ENCODE measurements at regions not wholly inside any gene's neighbourhood (a gene's known extent, or its start where the extent isn't known, plus 50 kb on each side); places are given as distances from the start of the nearest gene placed in this dataset.

DNA sequence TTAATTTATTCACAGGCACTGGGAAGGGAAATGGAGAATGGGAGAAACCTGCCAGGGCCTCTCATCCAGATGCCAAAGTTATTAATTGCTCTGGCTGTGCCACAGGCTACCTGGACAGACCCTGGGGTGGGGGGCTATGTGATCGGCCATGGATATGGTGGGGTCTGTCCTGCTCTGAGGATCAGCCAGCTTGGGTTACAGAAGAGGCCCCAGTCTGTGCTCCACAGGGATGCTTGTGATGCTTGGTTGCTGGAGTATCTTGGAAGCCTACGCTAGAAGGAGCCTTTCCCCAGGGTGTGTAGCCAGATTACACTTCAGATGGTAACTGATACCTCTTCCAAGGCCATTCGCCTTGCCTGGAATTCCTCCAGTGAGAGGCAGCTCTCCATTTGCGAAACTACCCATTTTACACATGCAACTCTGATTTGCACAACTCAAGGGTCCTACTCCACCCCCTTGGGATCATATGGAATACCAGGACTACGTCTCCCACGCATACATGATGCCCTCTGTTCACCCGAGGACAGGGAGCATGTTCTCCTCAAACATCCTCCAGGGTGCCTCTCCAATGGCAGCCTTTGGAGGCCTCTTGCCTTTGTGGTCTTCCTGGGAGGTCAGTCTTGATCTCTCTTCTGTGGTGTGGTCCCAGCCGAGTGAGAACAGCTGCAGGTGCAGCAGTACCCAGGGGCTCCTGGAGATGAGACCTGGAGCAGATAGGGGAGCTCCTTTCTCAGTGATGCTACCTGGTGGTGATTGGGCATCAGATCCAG is 186.6 kb upstream of the TSHZ3 start:
- TF ChIP-seq, protein P1, sequence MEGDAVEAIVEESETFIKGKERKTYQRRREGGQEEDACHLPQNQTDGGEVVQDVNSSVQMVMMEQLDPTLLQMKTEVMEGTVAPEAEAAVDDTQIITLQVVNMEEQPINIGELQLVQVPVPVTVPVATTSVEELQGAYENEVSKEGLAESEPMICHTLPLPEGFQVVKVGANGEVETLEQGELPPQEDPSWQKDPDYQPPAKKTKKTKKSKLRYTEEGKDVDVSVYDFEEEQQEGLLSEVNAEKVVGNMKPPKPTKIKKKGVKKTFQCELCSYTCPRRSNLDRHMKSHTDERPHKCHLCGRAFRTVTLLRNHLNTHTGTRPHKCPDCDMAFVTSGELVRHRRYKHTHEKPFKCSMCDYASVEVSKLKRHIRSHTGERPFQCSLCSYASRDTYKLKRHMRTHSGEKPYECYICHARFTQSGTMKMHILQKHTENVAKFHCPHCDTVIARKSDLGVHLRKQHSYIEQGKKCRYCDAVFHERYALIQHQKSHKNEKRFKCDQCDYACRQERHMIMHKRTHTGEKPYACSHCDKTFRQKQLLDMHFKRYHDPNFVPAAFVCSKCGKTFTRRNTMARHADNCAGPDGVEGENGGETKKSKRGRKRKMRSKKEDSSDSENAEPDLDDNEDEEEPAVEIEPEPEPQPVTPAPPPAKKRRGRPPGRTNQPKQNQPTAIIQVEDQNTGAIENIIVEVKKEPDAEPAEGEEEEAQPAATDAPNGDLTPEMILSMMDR (IDR thresholded peaks at IDR 0.05) = no peak
- TF ChIP-seq POLR2A (IDR thresholded peaks at IDR 0.05) = no peak
